ENCODE measurements at regions not wholly inside any gene's neighbourhood (a gene's known extent, or its start where the extent isn't known, plus 50 kb on each side); places are given as distances from the start of the nearest gene placed in this dataset.

DNA sequence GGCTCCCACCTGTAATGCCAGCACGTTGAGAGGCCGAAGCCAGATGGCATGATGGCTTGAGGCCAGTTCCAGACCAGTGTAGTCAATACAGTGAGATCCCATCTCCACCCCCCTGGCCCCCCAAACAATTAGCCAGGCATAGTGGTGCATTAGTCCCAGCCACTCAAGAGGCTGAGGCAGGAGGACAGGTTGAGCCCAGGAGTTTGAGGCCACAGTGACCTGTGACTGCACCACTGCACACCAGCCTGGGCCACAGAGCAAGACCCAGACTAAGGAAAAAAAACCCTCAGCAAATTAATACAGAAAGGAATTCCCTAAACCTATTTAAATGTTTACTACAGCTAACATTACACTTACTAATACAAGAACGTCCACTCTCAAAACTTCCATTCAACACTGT is 424.6 kb downstream of the SHQ1 start:
- no peak for FAIRE-seq

DNA sequence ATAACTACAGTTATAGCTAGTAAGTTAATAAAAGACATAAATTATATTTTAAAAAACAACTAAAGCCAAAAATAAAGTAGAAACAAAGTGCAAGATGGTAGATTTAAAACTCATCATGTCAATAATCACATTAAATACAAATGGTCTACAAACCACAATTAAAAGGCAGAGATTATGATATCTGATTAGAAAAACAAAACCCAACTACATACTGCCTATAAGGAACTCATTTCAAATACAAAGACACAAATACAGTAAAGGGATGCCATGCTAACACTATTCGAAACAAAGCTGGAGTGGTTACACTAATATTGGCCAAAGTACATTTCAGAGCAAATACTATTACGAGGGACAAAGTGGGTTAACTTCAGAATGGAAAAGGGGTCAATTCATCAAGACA is 426.5 kb downstream of the SHQ1 start:
- no peak for FAIRE-seq

- no peak for FAIRE-seq
Measured at GRCh38 chr3:72421126-72421525, 427.1 kb downstream of the SHQ1 start.

- FAIRE-seq = no peak
Measured at GRCh38 chr3:72418856-72419255, 429.4 kb downstream of the SHQ1 start.

- no peak for FAIRE-seq
Measured at GRCh38 chr3:72418244-72418643, 430.0 kb downstream of the SHQ1 start.

- no peak for FAIRE-seq
Measured at GRCh38 chr3:72414481-72415016, 433.7 kb downstream of the SHQ1 start.

DNA sequence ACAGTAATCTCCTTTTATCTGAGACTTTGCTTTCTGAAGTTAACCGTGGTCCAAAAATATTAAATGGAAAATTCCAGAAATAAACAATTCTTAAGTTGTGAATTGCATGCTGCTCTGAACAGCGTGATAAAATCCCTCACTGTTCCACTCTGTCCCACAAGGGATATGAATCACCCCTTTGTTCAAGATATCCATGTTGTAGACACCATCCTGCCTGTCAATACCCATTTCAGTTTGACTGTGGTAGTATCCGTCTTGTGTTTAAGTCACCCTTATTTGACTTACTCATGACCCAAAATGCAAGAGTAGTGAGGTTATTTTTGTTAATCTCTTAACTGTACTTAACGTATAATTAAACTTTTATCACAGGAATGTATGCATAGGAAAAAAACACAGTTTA is 435.0 kb downstream of the SHQ1 start:
- FAIRE-seq = no peak

DNA sequence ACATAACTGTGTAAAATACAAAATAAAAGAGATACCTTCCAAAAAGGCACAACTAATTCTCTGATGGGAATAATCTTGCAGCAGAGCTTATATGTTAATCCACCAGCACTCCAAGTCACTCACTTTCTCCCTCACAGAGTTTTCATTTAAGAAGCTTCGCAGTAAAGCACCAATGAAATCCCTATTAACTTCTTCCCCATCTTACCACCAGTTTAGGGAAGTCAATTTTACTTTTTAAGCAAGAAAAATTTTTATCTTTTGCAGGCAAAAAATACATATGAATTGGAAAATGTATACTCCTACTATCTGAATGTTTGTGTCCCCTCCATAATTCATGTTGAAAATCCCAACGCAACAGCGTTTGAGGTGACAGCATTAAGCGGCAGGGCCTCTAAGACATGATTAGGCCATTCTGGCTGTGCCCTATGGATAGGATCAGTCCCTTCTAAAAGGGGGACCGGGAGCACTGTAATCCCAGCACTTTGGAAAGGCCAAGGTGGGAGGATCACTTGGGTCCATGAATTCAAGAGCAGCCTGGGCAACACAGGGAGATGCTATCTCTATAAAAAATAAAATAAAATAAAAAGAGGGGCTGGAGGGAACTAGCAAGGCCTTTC is 435.8 kb downstream of the SHQ1 start:
- no peak for FAIRE-seq

DNA sequence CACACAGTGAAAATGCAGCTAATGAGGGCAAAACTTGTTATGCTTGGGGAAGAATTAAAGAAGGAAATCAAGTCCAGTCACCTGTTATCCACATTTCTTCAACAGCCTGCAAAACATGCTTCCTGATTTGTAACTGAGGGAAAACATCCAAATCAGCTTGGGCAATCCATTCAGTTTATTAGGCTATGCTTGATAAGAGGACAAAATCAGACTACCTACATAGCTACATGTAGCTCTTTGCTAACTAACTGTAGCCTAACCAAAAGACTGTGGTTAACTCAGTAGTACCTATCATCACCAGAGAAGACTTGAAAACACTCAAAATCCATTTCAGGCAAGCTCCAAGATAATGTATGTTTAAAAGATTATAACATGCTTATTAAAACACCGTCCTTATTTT is 436.4 kb downstream of the SHQ1 start:
- FAIRE-seq = no peak

- no peak for FAIRE-seq
Measured at GRCh38 chr3:72411126-72411525, 437.1 kb downstream of the SHQ1 start.

DNA sequence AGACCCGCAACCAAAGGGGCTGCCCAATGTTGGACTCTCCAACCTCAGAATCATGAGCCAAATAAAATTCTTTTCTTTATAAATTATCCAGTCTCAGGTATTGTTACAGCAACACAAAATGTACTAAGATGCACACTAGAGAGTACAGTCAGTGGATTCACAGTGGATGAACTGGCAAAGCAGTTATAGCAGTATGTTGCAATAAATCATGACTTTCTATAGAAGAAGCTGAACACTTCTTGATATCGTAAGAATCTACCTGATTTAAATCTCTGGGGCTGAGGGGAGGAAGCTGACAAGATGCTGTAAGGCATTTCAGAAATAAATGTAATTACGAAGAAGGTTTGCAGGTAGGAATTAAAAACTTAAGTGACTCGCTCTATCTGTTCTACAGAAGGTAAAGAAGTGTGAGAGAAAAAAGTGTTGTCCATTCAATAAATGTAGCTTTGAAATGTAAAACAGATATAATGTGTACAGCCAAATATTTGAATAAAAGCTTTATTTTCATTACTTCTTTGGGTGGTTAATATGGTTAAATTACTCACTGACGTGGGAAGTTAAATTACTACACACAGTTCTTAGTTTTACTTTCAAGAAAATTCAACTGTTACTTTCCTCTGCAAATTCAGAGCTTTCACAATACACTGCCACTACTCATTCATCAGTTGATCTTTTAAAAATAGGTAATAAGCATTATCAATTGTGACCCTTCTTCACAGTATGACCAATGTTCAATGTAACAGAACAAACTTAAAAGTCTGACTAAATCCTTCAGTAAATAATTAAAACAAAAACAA is 439.1 kb downstream of the SHQ1 start:
- FAIRE-seq = no peak

- FAIRE-seq = no peak
Measured at GRCh38 chr3:72407766-72408165, 440.5 kb downstream of the SHQ1 start.

GRCh38 chr3:72405943-72406566 is 442.2 kb downstream of the SHQ1 start:
- no peak for FAIRE-seq

DNA sequence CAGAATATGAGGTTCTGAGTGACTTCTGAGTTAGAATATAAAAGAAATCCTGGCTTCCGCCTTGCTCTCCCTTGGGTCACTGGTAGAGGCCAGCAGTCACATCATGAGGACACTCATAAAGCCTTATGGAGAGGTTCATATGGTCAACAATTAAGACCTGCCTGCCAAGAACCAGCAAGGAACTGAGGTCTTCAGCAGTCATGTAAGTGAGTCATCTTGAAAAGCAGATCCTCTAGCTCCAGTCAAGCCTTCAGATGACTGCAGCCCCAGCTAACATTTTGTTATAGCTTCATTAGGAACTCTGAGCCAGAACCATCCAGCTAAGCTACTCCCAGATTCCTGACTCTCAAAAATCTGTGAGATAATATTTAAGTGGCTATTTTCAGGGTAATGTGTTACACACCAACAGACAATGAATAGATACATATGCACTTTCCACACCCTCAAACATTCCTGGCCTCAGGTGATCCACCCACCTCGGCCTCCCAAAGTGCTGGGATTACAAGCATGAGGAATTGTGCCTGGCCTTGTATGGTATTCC is 447.2 kb downstream of the SHQ1 start:
- no peak for FAIRE-seq

- no peak for FAIRE-seq
Measured at GRCh38 chr3:72398781-72399180, 449.5 kb downstream of the SHQ1 start.

DNA sequence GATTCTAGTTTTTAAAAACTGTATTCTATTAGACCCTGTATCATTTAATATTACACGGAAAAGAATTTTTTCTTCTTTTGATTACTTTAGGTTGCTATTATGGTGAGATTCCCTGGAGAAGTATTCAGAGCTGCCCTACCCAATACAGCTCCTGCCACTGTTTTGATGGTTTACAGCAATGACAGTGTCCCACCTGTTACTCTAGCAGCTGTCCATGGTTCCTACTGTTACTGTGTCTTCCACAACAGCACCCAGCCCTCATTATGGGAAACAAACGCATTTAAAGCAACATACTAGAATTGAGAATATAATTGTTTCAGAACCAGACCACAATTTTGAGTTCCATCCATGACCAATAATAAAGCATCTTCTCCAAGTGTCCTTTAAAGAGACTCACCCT is 450.7 kb downstream of the SHQ1 start:
- FAIRE-seq = no peak

DNA sequence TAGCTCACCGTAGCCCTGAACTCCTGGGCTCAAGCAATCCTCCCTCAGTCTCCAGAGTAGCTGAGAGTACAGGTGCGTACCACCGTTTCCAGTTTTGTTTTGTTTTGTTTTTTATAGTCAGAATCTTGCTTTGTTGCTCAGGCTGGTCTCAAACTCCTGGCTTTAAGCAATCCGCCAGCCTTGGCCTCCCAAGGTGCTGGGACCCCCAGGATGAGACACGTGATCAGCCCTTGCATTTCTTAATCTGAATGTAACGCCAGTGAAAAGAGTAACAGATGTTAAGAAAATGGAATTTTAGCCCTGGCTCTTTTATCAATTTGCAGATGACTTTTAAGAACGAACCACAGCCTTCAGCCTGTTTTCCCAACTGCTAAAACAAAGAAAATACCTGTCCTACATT is 451.3 kb downstream of the SHQ1 start:
- no peak for FAIRE-seq

GRCh38 chr3:72395776-72396311 is 452.4 kb downstream of the SHQ1 start:
- FAIRE-seq = no peak

DNA sequence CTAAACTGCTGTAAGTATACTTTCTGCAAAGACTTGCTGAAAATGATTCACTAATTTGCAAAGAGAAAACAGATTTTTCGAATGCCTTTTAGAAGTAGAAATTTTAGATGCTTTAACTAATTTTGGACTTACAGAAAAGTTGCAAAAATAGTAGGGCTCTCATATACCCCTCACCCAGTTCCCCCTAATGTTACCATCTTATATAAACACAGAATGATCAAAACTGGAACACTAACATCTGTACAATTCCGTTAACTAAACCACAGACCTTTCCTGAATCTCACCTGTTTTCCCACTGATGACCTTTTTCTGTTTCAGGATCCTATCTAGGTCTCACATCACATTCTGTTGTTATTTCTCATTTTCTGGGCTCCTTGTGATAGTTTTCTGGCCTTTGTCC is 454.8 kb downstream of the SHQ1 start:
- no peak for FAIRE-seq

DNA sequence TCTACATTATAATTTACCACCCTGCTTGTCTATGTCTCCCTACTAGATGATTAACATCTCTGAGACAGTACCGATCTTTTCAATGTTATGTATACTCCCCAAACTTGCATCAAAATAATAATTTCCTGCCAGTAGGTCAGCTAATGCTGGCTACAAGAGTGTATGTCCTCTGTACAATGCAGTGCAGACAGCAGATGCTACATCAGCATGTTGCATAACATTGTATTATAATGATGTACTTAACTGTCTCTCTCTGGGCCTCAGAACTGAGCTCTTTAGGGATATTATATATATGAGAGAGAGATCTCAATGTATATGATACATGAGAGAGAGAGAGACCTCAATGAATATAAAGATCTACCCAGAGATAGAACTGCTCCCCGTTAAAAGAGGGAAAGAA is 456.6 kb downstream of the SHQ1 start:
- FAIRE-seq = no peak

DNA sequence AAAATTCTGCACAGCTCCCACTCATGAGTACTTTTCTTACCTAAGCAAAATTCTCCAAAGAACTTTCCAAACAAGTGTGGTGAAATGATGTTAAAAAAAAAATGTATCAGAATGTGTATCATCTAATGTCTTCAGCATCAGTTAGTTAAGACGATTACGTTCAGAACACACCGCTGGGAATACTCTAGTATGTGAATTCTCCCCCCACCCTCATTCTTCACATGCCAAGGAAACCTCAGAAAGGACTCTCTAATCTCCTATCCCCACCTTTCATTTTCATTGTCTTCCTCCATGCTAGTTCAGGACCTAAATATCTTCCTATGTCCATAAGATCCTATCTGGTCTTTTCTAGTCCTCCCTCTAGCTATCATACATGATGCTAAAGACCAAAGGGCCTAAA is 457.4 kb downstream of the SHQ1 start:
- FAIRE-seq = no peak

GRCh38 chr3:72388644-72389043 is 459.6 kb downstream of the SHQ1 start:
- FAIRE-seq = no peak

GRCh38 chr3:72388117-72388516 is 460.1 kb downstream of the SHQ1 start:
- FAIRE-seq = no peak
